Effector CD4-positive, alpha-beta T cell (primary cell): ENCODE measurements at regions not wholly inside any gene's neighbourhood (a gene's known extent, or its start where the extent isn't known, plus 50 kb on each side); places are given as distances from the start of the nearest gene placed in this dataset.
"Not testable (repeated sequence)": the region's sequence is repeated elsewhere in the genome, so short reads cannot be mapped to it uniquely, and the experiment has no call there.

Source experiments
- DNase-seq: peaks from one replicate; pipeline ENCODE4 v3.0.0-alpha.2; 2020

GRCh38 chr2:2921011-2921720 lies 456.5 kb downstream of the EIPR1 start:
- DNase-seq = no peak

- DNase-seq = no peak
Measured at GRCh38 chr2:2919574-2920365, 457.8 kb downstream of the EIPR1 start.

- DNase-seq = no peak
Measured at GRCh38 chr2:2919026-2919425, 458.6 kb downstream of the EIPR1 start.

- DNase-seq = no peak
Measured at GRCh38 chr2:2916621-2917020, 461.0 kb downstream of the EIPR1 start.

- DNase-seq = no peak
Measured at GRCh38 chr2:2914252-2914651, 463.4 kb downstream of the EIPR1 start.

- DNase-seq = no peak
Measured at GRCh38 chr2:2913601-2914120, 464.0 kb downstream of the EIPR1 start.

- DNase-seq = no peak
Measured at GRCh38 chr2:2912731-2913130, 464.9 kb downstream of the EIPR1 start.

GRCh38 chr2:2912293-2912692 lies 465.3 kb downstream of the EIPR1 start:
- no peak for DNase-seq

GRCh38 chr2:2910259-2910658 lies 467.4 kb downstream of the EIPR1 start:
- no peak for DNase-seq

GRCh38 chr2:2909086-2910035 lies 468.3 kb downstream of the EIPR1 start:
- no peak for DNase-seq

GRCh38 chr2:2906091-2906490 lies 471.5 kb downstream of the EIPR1 start:
- no peak for DNase-seq

GRCh38 chr2:2904721-2905350 lies 472.8 kb downstream of the EIPR1 start:
- DNase-seq = no peak

- no peak for DNase-seq
Measured at GRCh38 chr2:2902547-2903281, 474.9 kb downstream of the EIPR1 start.

- no peak for DNase-seq
Measured at GRCh38 chr2:2901384-2902345, 476.0 kb downstream of the EIPR1 start.

- DNase-seq = no peak
Measured at GRCh38 chr2:2899826-2900225, 477.8 kb downstream of the EIPR1 start.

- no peak for DNase-seq
Measured at GRCh38 chr2:2898744-2899143, 478.9 kb downstream of the EIPR1 start.

GRCh38 chr2:2896643-2897042 lies 481.0 kb downstream of the EIPR1 start:
- no peak for DNase-seq

- DNase-seq = no peak
Measured at GRCh38 chr2:2896011-2896410, 481.6 kb downstream of the EIPR1 start.

- not testable (repeated sequence) for DNase-seq
Measured at GRCh38 chr2:2894011-2894410, 483.6 kb downstream of the EIPR1 start.

GRCh38 chr2:2892892-2893291 lies 484.7 kb downstream of the EIPR1 start:
- DNase-seq = no peak
